Right lobe of liver (tissue), 6 donors: ENCODE measurements at regions not wholly inside any gene's neighbourhood (a gene's known extent, or its start where the extent isn't known, plus 50 kb on each side); places are given as distances from the start of the nearest gene placed in this dataset.

Experiments used
- ATAC-seq, 4 donors: fragments of 200-7000 bp; cut with Tn5 transposase; one replicate each; pipeline ENCODE4 v1.9.1; 2020; ENCODE audit warnings: mild to moderate bottlenecking in 4 of 4, moderate library complexity in 4 of 4
- DNase-seq, 3 donors: peaks; one replicate each; pipeline ENCODE4 v3.0.0-alpha.2; 2020
- H3K27ac ChIP-seq, 3 donors: fragments of 200-600 bp; one replicate each; pipeline ENCODE4 v1.8.0; 2022
- H3K27me3 ChIP-seq, 2 donors: fragments of 200-600 bp; one replicate each; pipeline ENCODE4 v1.8.0; 2022
- H3K36me3 ChIP-seq, 4 donors: fragments of 200-600 bp; sonication (generic) in 1 of 4; one replicate each; pipeline versions ENCODE4 v1.5.1 to v1.8.0; 2017 to 2022; ENCODE audit warnings: control low read depth in 1 of 4
- H3K4me1 ChIP-seq, 4 donors: fragments of 200-600 bp; sonication (generic) in 1 of 4; one replicate each; pipeline versions ENCODE4 v1.5.1 to v1.8.0; 2017 to 2022; ENCODE audit warnings: control low read depth in 1 of 4
- H3K4me3 ChIP-seq, 3 donors: fragments of 200-600 bp; one replicate each; pipeline ENCODE4 v1.8.0; 2022
- H3K9me3 ChIP-seq, 4 donors: fragments of 200-600 bp; sonication (generic) in 1 of 4; one replicate each; pipeline versions ENCODE4 v1.5.1 to v1.8.0; 2017 to 2022; ENCODE audit warnings: control low read depth in 1 of 4
- CTCF ChIP-seq, 4 donors: fragments of 200-600 bp in 3 of 4; fragments of 450-650 bp in 1 of 4; IDR thresholded peaks; one replicate each; pipeline versions ENCODE4 v1.5.1 to v1.8.0; 2016 to 2022; ENCODE audit warnings: antibody characterized with exemption in 4 of 4, mild to moderate bottlenecking in 2 of 4
- POLR2A ChIP-seq: fragments of 450-650 bp; IDR thresholded peaks from one replicate; pipeline ENCODE4 v1.6.1; 2017; ENCODE audit warnings: antibody characterized with exemption, mild to moderate bottlenecking
- WGBS: methylation state at CpG from one replicate; pipeline ENCODE4 v1.1.6; 2018; ENCODE audit warnings: low coverage, low lambda C conversion rate; ENCODE audit not compliant: insufficient coverage; ENCODE audit errors: missing lambda C conversion rate; 5-methylcytosine and 5-hydroxymethylcytosine counted together
- intact Hi-C, 2 donors: fragments of 100-400 bp; cut with DNase I; formaldehyde crosslinking; loops; one replicate each; pipeline versions ENCODE4 v1.11.2 to v1.14.1; 2022
- donor health status: DM: no; HTN: yes; CAD: no.
- donor health status: DM: no; HTN: no; CAD: no.
- donor health status: DM: no; HTN: no; CAD: no.
- donor health status: DM: no; HTN: yes; CAD: no.
- donor health status: DM: no; HTN: yes; CAD: no.

- no peaks in the 10 kb centered on the region for H3K9me3 ChIP-seq
- no peak for DNase-seq
- 74% methylated on average over 2 of the region's 2 CpGs for WGBS
Observed at GRCh38 chr2:67752199-67752598, 310.6 kb downstream of the C1D start.

GRCh38 chr2:67752969-67753368 is 309.8 kb downstream of the C1D start:
- no peak for DNase-seq
- Histone ChIP-seq H3K27ac (no peak overlapping the region), H3K27me3 (no peaks in the 10 kb centered on the region), H3K36me3 (no peaks in the 10 kb centered on the region), H3K9me3 (no peaks in the 10 kb centered on the region), H3K4me3 (no peak overlapping the region), H3K4me1 (no peaks in the 10 kb centered on the region)
- TF ChIP-seq POLR2A = no peak
- TF ChIP-seq CTCF (IDR thresholded peaks at IDR 0.05) = no peak
- no peak for ATAC-seq
- intact Hi-C loops = no loop called here

More at GRCh38 chr2:67752199-67752598, 310.6 kb downstream of the C1D start:
- Histone ChIP-seq H3K27ac (no peak overlapping the region), H3K4me1 (no peaks in the 10 kb centered on the region), H3K27me3 (no peaks in the 10 kb centered on the region), H3K4me3 (no peak overlapping the region), H3K36me3 (no peaks in the 10 kb centered on the region)
- intact Hi-C loops = no loop called here
- no peak for ATAC-seq
- TF ChIP-seq CTCF (IDR thresholded peaks at IDR 0.05) (no peak), POLR2A (no peak)

GRCh38 chr2:67755156-67755882 is 307.5 kb downstream of the C1D start:
- intact Hi-C loops = no loop called here
- H3K4me1 ChIP-seq = no peaks in the 10 kb centered on the region

GRCh38 chr2:67760995-67761394 is 301.8 kb downstream of the C1D start:
- WGBS = 43% methylated on average over 3 of the region's 3 CpGs
- H3K4me1 ChIP-seq = no peaks in the 10 kb centered on the region
- H3K27me3 ChIP-seq = no peaks in the 10 kb centered on the region
- H3K36me3 ChIP-seq = no peaks in the 10 kb centered on the region
- H3K9me3 ChIP-seq = no peaks in the 10 kb centered on the region
- no peak overlapping the region for H3K4me3 ChIP-seq
- intact Hi-C loops = no loop called here
- TF ChIP-seq POLR2A = no peak
- no peak for TF ChIP-seq CTCF (IDR thresholded peaks at IDR 0.05)
- no peak for DNase-seq
- ATAC-seq = no peak
- no peak overlapping the region for H3K27ac ChIP-seq

More at GRCh38 chr2:67755156-67755882, 307.5 kb downstream of the C1D start:
- Histone ChIP-seq H3K4me3 (no peak overlapping the region), H3K27ac (no peak overlapping the region), H3K9me3 (no peaks in the 10 kb centered on the region), H3K27me3 (no peaks in the 10 kb centered on the region), H3K36me3 (no peaks in the 10 kb centered on the region)
- no peak for DNase-seq
- no peak for ATAC-seq
- no peak for TF ChIP-seq CTCF (IDR thresholded peaks at IDR 0.05)
- no peak for TF ChIP-seq POLR2A
- WGBS = 61% methylated on average over 8 of the region's 11 CpGs
